WTC11 (cell line): ENCODE measurements at regions not wholly inside any gene's neighbourhood (a gene's known extent, or its start where the extent isn't known, plus 50 kb on each side); places are given as distances from the start of the nearest gene placed in this dataset.
A peak's percentile ranks its signal among the peaks of the same experiment; 100 is the strongest.

Source experiments
- ATAC-seq: fragments of 200-7000 bp; cut with Tn5 transposase; 2 replicates; pipeline ENCODE4 v1.10.0; 2021; ENCODE audit warnings: mild to moderate bottlenecking, moderate library complexity
- CTCF ChIA-PET: fragments of 300-600 bp; sonication (Branson Sonifier 250); formaldehyde crosslinking; loops from one replicate; lab custom pipeline; 2021; ENCODE audit warnings: antibody characterized with exemption; lab: Charles Lee
- POLR2A ChIA-PET: fragments of 350-600 bp; sonication (Branson Sonifier 250); formaldehyde crosslinking; loops from one replicate; lab custom pipeline; 2021; ENCODE audit warnings: antibody characterized with exemption; lab: Charles Lee
- DNase-seq: peaks from one replicate; pipeline ENCODE4 v3.0.0; 2021; ENCODE audit warnings: low spot score
- H3K27ac Mint-ChIP-seq: 2 replicates; pipeline ENCODE4 v1.8.0; 2021; ENCODE audit warnings: mixed read lengths
- H3K27me3 Mint-ChIP-seq: 2 replicates; pipeline ENCODE4 v1.8.0; 2021; ENCODE audit warnings: low read depth, mild to moderate bottlenecking, moderate library complexity, mixed read lengths
- H3K36me3 Mint-ChIP-seq: 2 replicates; pipeline ENCODE4 v1.8.0; 2021; ENCODE audit warnings: mixed read lengths
- H3K4me1 Mint-ChIP-seq: 2 replicates; pipeline ENCODE4 v1.8.0; 2022; ENCODE audit warnings: mixed read lengths
- H3K4me3 Mint-ChIP-seq: 2 replicates; pipeline ENCODE4 v1.8.0; 2021; ENCODE audit warnings: mild to moderate bottlenecking, moderate library complexity, mixed read lengths
- H3K9me3 Mint-ChIP-seq: 2 replicates; pipeline ENCODE4 v1.8.0; 2021; ENCODE audit warnings: mixed read lengths
- ATF1 ChIP-seq: sonication (generic); formaldehyde crosslinking; IDR thresholded peaks from 2 replicates; pipeline ENCODE4 v1.8.1; 2023; ENCODE audit warnings: mild to moderate bottlenecking, moderate library complexity, missing genetic modification reagents
- ATF2 ChIP-seq: sonication (generic); formaldehyde crosslinking; IDR thresholded peaks from 2 replicates; pipeline ENCODE4 v1.8.1; 2022; ENCODE audit warnings: low read depth, missing genetic modification reagents, borderline replicate concordance
- ATF6 ChIP-seq: sonication (generic); formaldehyde crosslinking; IDR thresholded peaks from 2 replicates; pipeline ENCODE4 v1.8.1; 2023; ENCODE audit warnings: mild to moderate bottlenecking, missing genetic modification reagents
- CBFB ChIP-seq: sonication (generic); formaldehyde crosslinking; IDR thresholded peaks from 2 replicates; pipeline ENCODE4 v1.8.1; 2022; ENCODE audit warnings: mild to moderate bottlenecking, low read depth, missing genetic modification reagents
- NFATC4 ChIP-seq: fragments of 250-450 bp; sonication (Bioruptor Pico); IDR thresholded peaks from 2 replicates; pipeline ENCODE4 v1.9.0; 2021; ENCODE audit warnings: mild to moderate bottlenecking
- RELA ChIP-seq: sonication (generic); formaldehyde crosslinking; IDR thresholded peaks from 2 replicates; pipeline ENCODE4 v1.8.1; 2022; ENCODE audit warnings: missing genetic modification reagents, mild to moderate bottlenecking, borderline replicate concordance
- USF1 ChIP-seq: sonication (generic); formaldehyde crosslinking; IDR thresholded peaks from 2 replicates; pipeline ENCODE4 v1.8.0; 2022; ENCODE audit warnings: mild to moderate bottlenecking, missing genetic modification reagents
- ZNF138 ChIP-seq: sonication (generic); formaldehyde crosslinking; conservative IDR thresholded peaks from 2 replicates; pipeline ENCODE4 v1.8.1; 2022; ENCODE audit warnings: mild to moderate bottlenecking, moderate library complexity, missing genetic modification reagents
- ZNF219 ChIP-seq: sonication (generic); formaldehyde crosslinking; IDR thresholded peaks from 2 replicates; pipeline ENCODE4 v1.8.0; 2023; ENCODE audit warnings: missing genetic modification reagents, mild to moderate bottlenecking, borderline replicate concordance
- ZNF396 ChIP-seq: fragments of 250-450 bp; sonication (Bioruptor Pico); IDR thresholded peaks from 2 replicates; pipeline ENCODE4 v1.8.0; 2021; ENCODE audit warnings: mild to moderate bottlenecking, moderate library complexity, borderline replicate concordance
- ZNF512 ChIP-seq: sonication (generic); formaldehyde crosslinking; IDR thresholded peaks from 2 replicates; pipeline ENCODE4 v1.8.1; 2022; ENCODE audit warnings: missing genetic modification reagents, borderline replicate concordance
- TF ChIP-seq, protein P1 (sequence below): fragments of 250-450 bp; sonication (Bioruptor Pico); IDR thresholded peaks from 2 replicates; pipeline ENCODE4 v1.9.0; 2021; ENCODE audit warnings: mild to moderate bottlenecking
- TF ChIP-seq, protein P2 (sequence below): sonication (generic); formaldehyde crosslinking; IDR thresholded peaks from 2 replicates; pipeline ENCODE4 v1.8.1; 2023; ENCODE audit warnings: mild to moderate bottlenecking, missing genetic modification reagents, moderate library complexity
- TF ChIP-seq, protein P3 (sequence below): sonication (generic); formaldehyde crosslinking; conservative IDR thresholded peaks from 2 replicates; pipeline ENCODE4 v1.8.1; 2023; ENCODE audit warnings: mild to moderate bottlenecking, low read depth, missing genetic modification reagents, moderate library complexity
- TF ChIP-seq, protein P4 (sequence below): fragments of 250-450 bp; sonication (Bioruptor Pico); conservative IDR thresholded peaks from 2 replicates; pipeline ENCODE4 v1.9.0; 2021; ENCODE audit warnings: mild to moderate bottlenecking
- TF ChIP-seq, protein P5 (sequence below): fragments of 200-600 bp; IDR thresholded peaks from 2 replicates; pipeline ENCODE4 v1.8.0; 2022; ENCODE audit warnings: antibody characterized with exemption
- TF ChIP-seq, protein P6 (sequence below): sonication (generic); formaldehyde crosslinking; IDR thresholded peaks from 2 replicates; pipeline ENCODE4 v1.8.0; 2023; ENCODE audit warnings: missing genetic modification reagents
- TF ChIP-seq, protein P7 (sequence below): sonication (generic); formaldehyde crosslinking; IDR thresholded peaks from 2 replicates; pipeline ENCODE4 v1.8.1; 2023; ENCODE audit warnings: mild to moderate bottlenecking, missing genetic modification reagents

- POLR2A ChIA-PET, result no interaction called here
- TF ChIP-seq RELA (CRISPR knock-in tag) (no peak), ZNF512 (CRISPR knock-in tag) (no peak), ATF2 (CRISPR knock-in tag) (no peak), ATF1 (no peak), USF1 (CRISPR knock-in tag) (no peak), ATF6 (CRISPR knock-in tag) (no peak), CBFB (no peak), ZNF138 (CRISPR knock-in tag) (no peak), NFATC4 (CRISPR knock-in tag) (no peak), ZNF219 (CRISPR knock-in tag) (no peak), ZNF396 (CRISPR knock-in tag) (no peak)
- TF ChIP-seq, protein P1, sequence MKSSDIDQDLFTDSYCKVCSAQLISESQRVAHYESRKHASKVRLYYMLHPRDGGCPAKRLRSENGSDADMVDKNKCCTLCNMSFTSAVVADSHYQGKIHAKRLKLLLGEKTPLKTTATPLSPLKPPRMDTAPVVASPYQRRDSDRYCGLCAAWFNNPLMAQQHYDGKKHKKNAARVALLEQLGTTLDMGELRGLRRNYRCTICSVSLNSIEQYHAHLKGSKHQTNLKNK (CRISPR knock-in tag), result no peak
- TF ChIP-seq, protein P2, sequence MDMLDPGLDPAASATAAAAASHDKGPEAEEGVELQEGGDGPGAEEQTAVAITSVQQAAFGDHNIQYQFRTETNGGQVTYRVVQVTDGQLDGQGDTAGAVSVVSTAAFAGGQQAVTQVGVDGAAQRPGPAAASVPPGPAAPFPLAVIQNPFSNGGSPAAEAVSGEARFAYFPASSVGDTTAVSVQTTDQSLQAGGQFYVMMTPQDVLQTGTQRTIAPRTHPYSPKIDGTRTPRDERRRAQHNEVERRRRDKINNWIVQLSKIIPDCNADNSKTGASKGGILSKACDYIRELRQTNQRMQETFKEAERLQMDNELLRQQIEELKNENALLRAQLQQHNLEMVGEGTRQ, result no peak
- TF ChIP-seq, protein P3, sequence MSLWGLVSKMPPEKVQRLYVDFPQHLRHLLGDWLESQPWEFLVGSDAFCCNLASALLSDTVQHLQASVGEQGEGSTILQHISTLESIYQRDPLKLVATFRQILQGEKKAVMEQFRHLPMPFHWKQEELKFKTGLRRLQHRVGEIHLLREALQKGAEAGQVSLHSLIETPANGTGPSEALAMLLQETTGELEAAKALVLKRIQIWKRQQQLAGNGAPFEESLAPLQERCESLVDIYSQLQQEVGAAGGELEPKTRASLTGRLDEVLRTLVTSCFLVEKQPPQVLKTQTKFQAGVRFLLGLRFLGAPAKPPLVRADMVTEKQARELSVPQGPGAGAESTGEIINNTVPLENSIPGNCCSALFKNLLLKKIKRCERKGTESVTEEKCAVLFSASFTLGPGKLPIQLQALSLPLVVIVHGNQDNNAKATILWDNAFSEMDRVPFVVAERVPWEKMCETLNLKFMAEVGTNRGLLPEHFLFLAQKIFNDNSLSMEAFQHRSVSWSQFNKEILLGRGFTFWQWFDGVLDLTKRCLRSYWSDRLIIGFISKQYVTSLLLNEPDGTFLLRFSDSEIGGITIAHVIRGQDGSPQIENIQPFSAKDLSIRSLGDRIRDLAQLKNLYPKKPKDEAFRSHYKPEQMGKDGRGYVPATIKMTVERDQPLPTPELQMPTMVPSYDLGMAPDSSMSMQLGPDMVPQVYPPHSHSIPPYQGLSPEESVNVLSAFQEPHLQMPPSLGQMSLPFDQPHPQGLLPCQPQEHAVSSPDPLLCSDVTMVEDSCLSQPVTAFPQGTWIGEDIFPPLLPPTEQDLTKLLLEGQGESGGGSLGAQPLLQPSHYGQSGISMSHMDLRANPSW (CRISPR knock-in tag), result no peak
- TF ChIP-seq, protein P4, sequence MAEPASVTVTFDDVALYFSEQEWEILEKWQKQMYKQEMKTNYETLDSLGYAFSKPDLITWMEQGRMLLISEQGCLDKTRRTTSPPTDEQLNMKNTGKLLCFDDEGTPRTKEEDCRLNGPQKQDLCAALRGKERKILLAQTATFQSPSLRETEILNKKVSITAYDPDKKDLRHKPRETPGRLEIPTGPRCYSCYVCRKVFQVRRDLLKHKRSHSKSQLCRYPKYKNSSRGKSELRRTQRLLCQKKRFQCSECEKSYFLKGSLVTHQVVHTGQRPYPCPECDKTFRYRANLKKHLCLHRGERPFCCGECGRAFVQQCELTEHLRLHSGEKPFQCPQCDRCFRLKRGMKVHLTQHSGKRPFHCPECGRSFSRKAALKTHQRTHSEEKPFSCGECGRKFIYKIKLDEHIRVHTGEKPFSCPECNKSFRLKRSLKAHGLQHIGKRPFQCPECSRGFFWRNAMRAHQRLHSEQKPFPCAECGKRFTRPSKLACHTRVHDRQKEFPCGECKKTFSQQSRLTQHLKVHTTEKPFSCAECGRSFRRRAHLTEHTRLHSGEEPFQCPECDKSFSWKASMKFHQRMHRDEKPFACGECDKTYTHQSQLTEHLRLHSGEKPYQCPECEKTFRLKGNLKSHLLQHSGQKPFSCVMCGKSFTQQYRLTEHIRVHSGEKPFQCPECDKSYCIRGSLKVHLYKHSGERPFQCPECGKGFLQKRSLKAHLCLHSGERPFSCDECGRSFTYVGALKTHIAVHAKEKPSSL, result no peak
- TF ChIP-seq, protein P5, sequence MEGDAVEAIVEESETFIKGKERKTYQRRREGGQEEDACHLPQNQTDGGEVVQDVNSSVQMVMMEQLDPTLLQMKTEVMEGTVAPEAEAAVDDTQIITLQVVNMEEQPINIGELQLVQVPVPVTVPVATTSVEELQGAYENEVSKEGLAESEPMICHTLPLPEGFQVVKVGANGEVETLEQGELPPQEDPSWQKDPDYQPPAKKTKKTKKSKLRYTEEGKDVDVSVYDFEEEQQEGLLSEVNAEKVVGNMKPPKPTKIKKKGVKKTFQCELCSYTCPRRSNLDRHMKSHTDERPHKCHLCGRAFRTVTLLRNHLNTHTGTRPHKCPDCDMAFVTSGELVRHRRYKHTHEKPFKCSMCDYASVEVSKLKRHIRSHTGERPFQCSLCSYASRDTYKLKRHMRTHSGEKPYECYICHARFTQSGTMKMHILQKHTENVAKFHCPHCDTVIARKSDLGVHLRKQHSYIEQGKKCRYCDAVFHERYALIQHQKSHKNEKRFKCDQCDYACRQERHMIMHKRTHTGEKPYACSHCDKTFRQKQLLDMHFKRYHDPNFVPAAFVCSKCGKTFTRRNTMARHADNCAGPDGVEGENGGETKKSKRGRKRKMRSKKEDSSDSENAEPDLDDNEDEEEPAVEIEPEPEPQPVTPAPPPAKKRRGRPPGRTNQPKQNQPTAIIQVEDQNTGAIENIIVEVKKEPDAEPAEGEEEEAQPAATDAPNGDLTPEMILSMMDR, result no peak
- TF ChIP-seq, protein P6, sequence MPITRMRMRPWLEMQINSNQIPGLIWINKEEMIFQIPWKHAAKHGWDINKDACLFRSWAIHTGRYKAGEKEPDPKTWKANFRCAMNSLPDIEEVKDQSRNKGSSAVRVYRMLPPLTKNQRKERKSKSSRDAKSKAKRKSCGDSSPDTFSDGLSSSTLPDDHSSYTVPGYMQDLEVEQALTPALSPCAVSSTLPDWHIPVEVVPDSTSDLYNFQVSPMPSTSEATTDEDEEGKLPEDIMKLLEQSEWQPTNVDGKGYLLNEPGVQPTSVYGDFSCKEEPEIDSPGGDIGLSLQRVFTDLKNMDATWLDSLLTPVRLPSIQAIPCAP (CRISPR knock-in tag), result no peak
- TF ChIP-seq, protein P7, sequence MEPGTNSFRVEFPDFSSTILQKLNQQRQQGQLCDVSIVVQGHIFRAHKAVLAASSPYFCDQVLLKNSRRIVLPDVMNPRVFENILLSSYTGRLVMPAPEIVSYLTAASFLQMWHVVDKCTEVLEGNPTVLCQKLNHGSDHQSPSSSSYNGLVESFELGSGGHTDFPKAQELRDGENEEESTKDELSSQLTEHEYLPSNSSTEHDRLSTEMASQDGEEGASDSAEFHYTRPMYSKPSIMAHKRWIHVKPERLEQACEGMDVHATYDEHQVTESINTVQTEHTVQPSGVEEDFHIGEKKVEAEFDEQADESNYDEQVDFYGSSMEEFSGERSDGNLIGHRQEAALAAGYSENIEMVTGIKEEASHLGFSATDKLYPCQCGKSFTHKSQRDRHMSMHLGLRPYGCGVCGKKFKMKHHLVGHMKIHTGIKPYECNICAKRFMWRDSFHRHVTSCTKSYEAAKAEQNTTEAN (CRISPR knock-in tag), result no peak
- TF ChIP-seq, all 79 proteins: peak for 0
- ATAC-seq, result peak; percentile 77
- CTCF ChIA-PET, result no interaction called here
- H3K4me1 Mint-ChIP-seq, result peaks cover 58% of the 10 kb centered on the region
- H3K27me3 Mint-ChIP-seq, result no peaks in the 10 kb centered on the region
- H3K27ac Mint-ChIP-seq, result peak overlapping the region; percentile 83; the same call in 1 of the 2 replicates
- H3K4me3 Mint-ChIP-seq, result no peak overlapping the region
- no peak for DNase-seq
- peaks cover under 1% of the 10 kb centered on the region; the same call in 1 of the 2 replicates for H3K9me3 Mint-ChIP-seq
- no peaks in the 10 kb centered on the region for H3K36me3 Mint-ChIP-seq
Observed at GRCh38 chr9:24487946-24488345, 57.8 kb downstream of the IZUMO3 start.
